ENCODE measurements at regions not wholly inside any gene's neighbourhood (a gene's known extent, or its start where the extent isn't known, plus 50 kb on each side); places are given as distances from the start of the nearest gene placed in this dataset.

GRCh38 chr2:192267484-192267883 lies 72.8 kb upstream of the TMEFF2 start:
- peak; percentile 77 for DNase-seq

DNA sequence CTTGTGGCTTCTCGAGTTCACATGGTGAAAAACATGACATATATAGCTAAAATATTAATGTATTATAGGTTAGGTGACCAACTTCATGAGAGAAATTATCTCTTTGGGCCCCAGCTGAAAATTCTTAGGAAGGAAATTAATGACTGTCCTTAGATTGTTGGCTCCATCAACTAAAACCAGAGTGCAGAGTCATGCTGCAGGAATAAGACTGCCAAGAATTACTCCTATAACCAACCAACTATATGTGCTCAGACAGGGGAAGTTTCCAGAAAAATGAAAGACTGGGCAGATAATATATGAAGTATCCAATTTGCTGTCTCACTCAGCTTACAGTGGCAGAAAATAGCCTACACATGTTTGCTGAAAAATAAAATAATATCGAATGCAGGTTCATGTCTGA lies 71.0 kb upstream of the TMEFF2 start:
- DNase-seq: no peak

DNA sequence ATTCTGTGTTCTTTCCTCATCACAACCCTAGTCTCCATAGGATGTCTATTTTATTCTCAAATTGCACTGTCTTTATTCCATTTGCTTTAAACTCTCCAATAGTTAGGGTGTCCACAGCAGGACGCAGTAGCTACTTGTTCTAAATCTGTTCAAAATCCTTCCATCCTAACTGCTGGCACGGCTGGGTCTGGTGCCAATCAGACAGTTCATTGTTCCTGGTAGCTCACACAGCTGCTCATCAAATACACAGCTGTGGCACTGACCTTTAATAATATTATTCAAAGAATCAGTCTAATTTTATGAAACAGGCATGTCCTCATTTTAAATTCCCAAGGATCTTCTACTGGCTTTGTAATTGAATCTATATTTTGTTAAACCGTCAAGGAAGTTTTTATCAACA lies 59.7 kb upstream of the TMEFF2 start:
- no peak for DNase-seq

- no peak for DNase-seq
These were observed 59.0 kb upstream of the TMEFF2 start for GRCh38 chr2:192253692-192254091.

DNA sequence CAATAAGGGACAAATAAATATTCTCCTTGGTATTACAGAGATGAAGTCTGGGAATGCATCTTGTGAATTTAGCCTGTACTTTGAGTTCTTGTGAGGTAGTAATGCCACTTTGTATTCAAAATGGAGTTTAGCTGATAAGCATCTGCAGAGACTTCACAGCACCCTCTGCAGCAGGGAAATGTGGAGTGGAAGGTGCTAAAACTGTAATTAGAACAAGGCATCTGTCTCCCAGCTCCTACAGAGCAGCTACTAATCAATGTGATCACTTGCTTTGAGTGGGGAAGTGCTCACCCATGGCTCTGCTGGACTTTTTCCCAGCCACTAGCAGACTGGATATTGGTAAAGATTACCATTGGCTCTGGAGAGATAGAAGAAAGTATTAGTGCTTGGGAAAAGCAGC lies 56.2 kb upstream of the TMEFF2 start:
- DNase-seq: no peak

- DNase-seq: peak; percentile 18
These were observed 52.7 kb upstream of the TMEFF2 start for GRCh38 chr2:192247456-192247855.

- DNase-seq: no peak
These were observed 51.6 kb upstream of the TMEFF2 start for GRCh38 chr2:192246297-192246696.

GRCh38 chr2:192245329-192245728 lies 50.6 kb upstream of the TMEFF2 start:
- no peak for DNase-seq
